Heart right ventricle (tissue), 16 donors: ENCODE measurements at regions not wholly inside any gene's neighbourhood (a gene's known extent, or its start where the extent isn't known, plus 50 kb on each side); places are given as distances from the start of the nearest gene placed in this dataset.
A peak's percentile ranks its signal among the peaks of the same experiment; 100 is the strongest.

Experiments
- ATAC-seq, 8 donors: fragments of 200-7000 bp; cut with Tn5 transposase; one replicate each; pipeline ENCODE4 v1.9.1; 2020; ENCODE audit warnings: mild to moderate bottlenecking in 8 of 8, moderate library complexity in 8 of 8, moderate number of reproducible peaks in 1 of 8
- DNase-seq, 2 donors: peaks; one replicate each; pipeline ENCODE4 v3.0.0-alpha.2; 2020
- H3K27ac ChIP-seq, 10 donors: fragments of 200-600 bp; sonication (generic) in 2 of 10; one replicate each; pipeline versions ENCODE4 v1.5.0 to v1.8.0; 2020 to 2022; ENCODE audit warnings: mild to moderate bottlenecking in 3 of 10
- H3K27me3 ChIP-seq, 7 donors: fragments of 200-600 bp; one replicate each; pipeline ENCODE4 v1.8.0; 2021 to 2022; ENCODE audit warnings: mild to moderate bottlenecking in 2 of 7
- H3K36me3 ChIP-seq, 9 donors: fragments of 200-600 bp; sonication (generic) in 1 of 9; one replicate each; pipeline versions ENCODE4 v1.5.0 to v1.8.0; 2020 to 2022; ENCODE audit warnings: mild to moderate bottlenecking in 2 of 9
- H3K4me1 ChIP-seq, 9 donors: fragments of 200-600 bp; sonication (generic) in 1 of 9; one replicate each; pipeline versions ENCODE4 v1.5.0 to v1.8.0; 2020 to 2022; ENCODE audit warnings: mild to moderate bottlenecking in 4 of 9
- H3K4me3 ChIP-seq, 10 donors: fragments of 200-600 bp; sonication (generic) in 2 of 10; one replicate each; pipeline versions ENCODE4 v1.5.0 to v1.8.0; 2020 to 2022; ENCODE audit warnings: mild to moderate bottlenecking in 7 of 10, moderate library complexity in 2 of 10
- H3K9me3 ChIP-seq, 11 donors: fragments of 200-600 bp in 10 of 11; sonication (generic) in 2 of 11; one replicate each; pipeline versions ENCODE4 v1.5.0 to v1.8.0; 2013 to 2022; ENCODE audit warnings: mild to moderate bottlenecking in 2 of 11, control low read depth in 1 of 11, moderate library complexity in 1 of 11
- WGBS, 2 donors: extraction: QIAGEN DNeasy Blood & Tissue Kit; methylation state at CpG; one replicate each; pipeline ENCODE4 v1.1.7; 2013; ENCODE audit warnings: inconsistent platforms in 1 of 2; 5-methylcytosine and 5-hydroxymethylcytosine counted together
- intact Hi-C, 10 donors: fragments of 100-400 bp; cut with DNase I; formaldehyde crosslinking; loops; one replicate each; pipeline versions ENCODE4 v1.11.1 to v1.14.2; 2022
- TF ChIP-seq, protein P1 (sequence below), 9 donors: fragments of 200-600 bp; sonication (generic) in 2 of 9; IDR thresholded peaks; one replicate each; pipeline versions ENCODE4 v1.5.0 to v1.8.0; 2021 to 2022; ENCODE audit warnings: antibody characterized with exemption in 9 of 9, mild to moderate bottlenecking in 5 of 9, moderate library complexity in 1 of 9
- donor health status: Arrhythmogenic right ventricular cardiomyopathy.
- donor health status: ischemic (EF 13 %, LVEDD 7.1; RV severe dilation, severe dysfunction).
- donor health status: healthy with polysubstance abuse.
- donor health status: DM: no; HTN: yes; CAD: no.
- donor health status: DM: no; HTN: no; CAD: no.
- donor health status: ischemic (EF 25% LVEDD 6.9; RV normal size, moderate dysfunction).
- donor health status: ischemic (EF 25% LVEDD 5.7; RV mildly dilated, moderate dysfunction).
- donor health status: healthy.
- donor health status: DM: yes; HTN: yes; CAD: no.
- donor health status: Ischemic cardiomyopathy.
- donor health status: ischemic (EF 35%, LVEDD 5.7; RV mildly dilated, moderate dysfunction).
- donor health status: nonischemic (EF 11% LVEDD 7.7; RV severe dilation, severe dysfunction).
- donor health status: DM: yes; HTN: yes; CAD: no.
- donor health status: PGD.
- donor health status: ischemic (EF 29% LVEDD 5.4; RV normal size, mild dysfunction).
- donor health status: nonischemic (EF 23%, LVEDD 6.1; RV moderate dilation, normal function).

DNA sequence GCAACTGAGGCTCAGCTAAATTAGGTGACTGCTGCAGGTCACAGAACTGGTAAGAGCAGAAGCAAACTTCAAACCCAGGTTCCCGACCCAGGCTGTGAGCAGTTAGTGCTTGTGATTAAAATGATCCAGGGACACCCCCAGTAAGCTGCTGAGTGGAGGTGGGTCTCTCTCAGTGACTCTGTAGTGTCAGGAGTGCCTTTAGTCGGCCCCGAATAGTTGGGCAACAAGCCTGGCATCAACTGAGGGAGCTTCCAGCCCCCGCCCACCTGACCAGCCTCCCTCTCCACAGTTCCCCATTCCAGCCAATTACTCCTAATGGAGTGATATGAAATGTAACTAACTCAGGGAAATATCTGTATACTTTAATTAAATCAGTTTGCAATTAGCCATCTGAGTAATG lies 168.0 kb upstream of the SMAD3 start:
- H3K36me3 ChIP-seq, result no peaks in the 10 kb centered on the region
- WGBS, 2 donors, result 73 to 74% methylated on average over 4 of the region's 4 CpGs
- no peaks in the 10 kb centered on the region for H3K9me3 ChIP-seq
- peaks cover 3 to 56% (median 18%) of the 10 kb centered on the region in 9 donors for H3K4me1 ChIP-seq
- no peak overlapping the region for H3K4me3 ChIP-seq
- TF ChIP-seq, protein P1, sequence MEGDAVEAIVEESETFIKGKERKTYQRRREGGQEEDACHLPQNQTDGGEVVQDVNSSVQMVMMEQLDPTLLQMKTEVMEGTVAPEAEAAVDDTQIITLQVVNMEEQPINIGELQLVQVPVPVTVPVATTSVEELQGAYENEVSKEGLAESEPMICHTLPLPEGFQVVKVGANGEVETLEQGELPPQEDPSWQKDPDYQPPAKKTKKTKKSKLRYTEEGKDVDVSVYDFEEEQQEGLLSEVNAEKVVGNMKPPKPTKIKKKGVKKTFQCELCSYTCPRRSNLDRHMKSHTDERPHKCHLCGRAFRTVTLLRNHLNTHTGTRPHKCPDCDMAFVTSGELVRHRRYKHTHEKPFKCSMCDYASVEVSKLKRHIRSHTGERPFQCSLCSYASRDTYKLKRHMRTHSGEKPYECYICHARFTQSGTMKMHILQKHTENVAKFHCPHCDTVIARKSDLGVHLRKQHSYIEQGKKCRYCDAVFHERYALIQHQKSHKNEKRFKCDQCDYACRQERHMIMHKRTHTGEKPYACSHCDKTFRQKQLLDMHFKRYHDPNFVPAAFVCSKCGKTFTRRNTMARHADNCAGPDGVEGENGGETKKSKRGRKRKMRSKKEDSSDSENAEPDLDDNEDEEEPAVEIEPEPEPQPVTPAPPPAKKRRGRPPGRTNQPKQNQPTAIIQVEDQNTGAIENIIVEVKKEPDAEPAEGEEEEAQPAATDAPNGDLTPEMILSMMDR (IDR thresholded peaks at IDR 0.05), result no peak
- DNase-seq, result no peak
- H3K27me3 ChIP-seq, result no peaks in the 10 kb centered on the region
- no peak for ATAC-seq
- intact Hi-C loops, result no loop called here
- H3K27ac ChIP-seq, result no peak overlapping the region

DNA sequence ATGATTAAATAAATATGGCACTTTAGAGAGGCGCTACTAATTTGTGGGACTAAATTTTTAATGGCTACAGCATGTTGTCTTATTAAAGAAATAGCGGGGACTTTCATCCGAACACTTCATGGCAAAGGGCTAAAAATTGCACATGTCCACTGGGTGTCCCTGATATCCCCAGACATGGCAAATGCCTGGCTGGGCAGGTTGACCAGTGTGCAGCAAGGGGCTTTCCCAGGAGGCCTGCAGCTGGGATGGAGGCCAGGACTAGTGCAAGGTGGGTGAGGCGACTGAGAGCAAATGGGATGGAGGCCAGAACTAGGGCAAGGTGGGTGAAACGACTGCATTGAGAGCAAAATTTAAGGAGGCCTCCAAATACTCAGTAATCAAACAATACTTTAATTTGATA lies 167.4 kb upstream of the SMAD3 start:
- Histone ChIP-seq H3K4me1 (peaks cover 3 to 54% (median 18%) of the 10 kb centered on the region in 9 donors), H3K4me3 (no peak overlapping the region), H3K9me3 (no peaks in the 10 kb centered on the region), H3K27me3 (no peaks in the 10 kb centered on the region), H3K36me3 (no peaks in the 10 kb centered on the region), H3K27ac (no peak overlapping the region)
- WGBS, 2 donors, result 67% methylated on average over 5 of the region's 5 CpGs
- TF ChIP-seq, protein P1 (IDR thresholded peaks at IDR 0.05), result no peak
- ATAC-seq, result peak in 1 of 8 donors; percentile 20
- no peak for DNase-seq
- intact Hi-C loops, result no loop called here

DNA sequence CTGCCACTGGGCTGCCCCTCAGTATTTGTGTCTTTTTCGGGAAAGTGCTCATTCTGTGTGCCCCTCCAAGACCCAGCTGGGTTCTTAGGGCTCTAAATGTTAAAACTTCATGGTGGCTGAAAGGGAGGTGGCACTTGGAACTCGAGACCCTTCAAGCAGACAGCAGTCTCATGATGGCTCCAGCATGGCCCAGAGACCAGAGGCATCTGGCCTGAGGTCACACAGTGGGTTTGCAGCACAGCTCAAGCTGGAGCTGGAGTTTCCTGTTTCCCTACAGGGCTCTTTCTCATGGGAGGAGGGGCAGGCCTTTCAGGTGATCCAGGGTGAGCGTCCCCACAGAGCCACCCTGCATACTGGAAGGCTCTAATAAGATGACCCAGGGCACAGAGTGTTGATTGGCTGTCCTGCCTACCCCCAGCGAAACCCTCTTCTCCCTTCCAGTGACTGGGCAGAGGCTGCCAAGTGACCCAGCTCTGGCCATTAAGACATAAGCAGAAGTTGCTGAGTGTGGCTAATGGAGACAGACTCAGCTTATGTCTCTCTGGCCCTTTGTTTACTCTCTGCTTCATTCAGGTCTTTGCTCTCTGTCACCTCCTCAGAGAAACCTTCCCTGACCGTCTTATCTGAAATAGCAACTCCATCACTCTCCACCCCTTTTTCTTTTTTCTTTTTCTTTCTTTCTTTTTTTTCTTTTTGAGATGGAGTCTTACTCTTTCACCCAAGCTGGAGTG lies 166.6 kb upstream of the SMAD3 start:
- Histone ChIP-seq H3K4me3 (no peak overlapping the region), H3K9me3 (no peaks in the 10 kb centered on the region), H3K27me3 (no peaks in the 10 kb centered on the region), H3K36me3 (no peaks in the 10 kb centered on the region), H3K4me1 (peaks cover 3 to 45% (median 18%) of the 10 kb centered on the region in 9 donors), H3K27ac (no peak overlapping the region)
- intact Hi-C loops, result no loop called here
- DNase-seq (no peak), ATAC-seq (no peak)
- WGBS, 2 donors, result 93 to 95% methylated on average over 5 of the region's 5 CpGs
- TF ChIP-seq, protein P1 (IDR thresholded peaks at IDR 0.05), result no peak

DNA sequence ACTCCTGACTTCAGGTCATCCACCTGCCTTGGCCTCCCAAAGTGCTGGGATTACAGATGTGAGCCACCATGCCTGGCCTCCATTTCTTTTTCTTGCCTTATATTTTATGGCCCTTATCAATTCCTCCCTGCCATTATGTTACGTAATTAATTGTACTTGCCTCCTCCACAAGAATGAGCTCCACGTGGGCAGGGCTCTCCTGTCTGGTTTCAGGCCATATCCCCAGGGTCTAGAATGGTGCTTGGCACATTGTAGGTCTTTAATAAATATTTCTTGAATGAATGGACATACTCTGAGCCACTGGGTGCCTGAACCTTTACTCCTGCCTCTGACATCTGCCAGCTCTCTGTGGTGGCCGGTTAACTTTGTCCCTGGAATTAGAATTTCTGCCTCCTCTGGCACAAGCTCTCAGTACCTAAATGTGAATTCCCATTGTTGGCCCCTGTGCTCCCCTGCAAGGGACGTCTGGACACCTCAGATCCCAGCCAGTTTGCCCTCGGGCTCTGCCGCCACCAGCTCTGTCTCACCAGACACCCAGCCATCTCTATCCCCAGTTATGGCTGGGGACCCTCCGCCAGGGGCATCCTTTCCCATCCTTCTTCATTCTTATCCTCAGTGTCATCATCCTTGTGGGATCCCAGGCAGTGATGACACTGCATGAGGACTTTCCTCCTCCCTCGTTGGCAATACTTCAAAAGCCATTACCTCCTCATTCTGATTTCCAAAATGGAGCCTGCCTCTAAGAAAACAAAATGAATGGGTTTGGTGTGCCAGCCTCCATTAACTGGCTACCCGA lies 165.6 kb upstream of the SMAD3 start:
- Histone ChIP-seq H3K4me1 (peaks cover 3 to 39% (median 18%) of the 10 kb centered on the region in 9 donors), H3K27ac (no peak overlapping the region), H3K36me3 (no peaks in the 10 kb centered on the region), H3K9me3 (no peaks in the 10 kb centered on the region), H3K27me3 (no peaks in the 10 kb centered on the region), H3K4me3 (no peak overlapping the region)
- TF ChIP-seq, protein P1 (IDR thresholded peaks at IDR 0.05), result no peak
- intact Hi-C loops, result no loop called here
- DNase-seq, result no peak
- ATAC-seq, result no peak
- 95% methylated on average over 9 of the region's 9 CpGs for WGBS, 2 donors
